H54 (cell line): ENCODE measurements at regions not wholly inside any gene's neighbourhood (a gene's known extent, or its start where the extent isn't known, plus 50 kb on each side); places are given as distances from the start of the nearest gene placed in this dataset.
A peak's percentile ranks its signal among the peaks of the same experiment; 100 is the strongest.
"Not testable (repeated sequence)": the region's sequence is repeated elsewhere in the genome, so short reads cannot be mapped to it uniquely, and the experiment has no call there.

ENCODE experiments used
- DNase-seq: peaks from one replicate; pipeline ENCODE4 v3.0.0; 2011; ENCODE audit warnings: low spot score, mixed read lengths; ENCODE audit not compliant: insufficient read length
- FAIRE-seq: peaks from 3 replicates; lab custom pipeline; 2011; peaks lifted over from hg19 to GRCh38; lab: Jason Lieb, UNC
- POLR2A ChIP-seq: IDR thresholded peaks from 2 replicates; pipeline ENCODE4 v1.6.1; 2011; ENCODE audit warnings: low read depth, mild to moderate bottlenecking, low read length

DNA sequence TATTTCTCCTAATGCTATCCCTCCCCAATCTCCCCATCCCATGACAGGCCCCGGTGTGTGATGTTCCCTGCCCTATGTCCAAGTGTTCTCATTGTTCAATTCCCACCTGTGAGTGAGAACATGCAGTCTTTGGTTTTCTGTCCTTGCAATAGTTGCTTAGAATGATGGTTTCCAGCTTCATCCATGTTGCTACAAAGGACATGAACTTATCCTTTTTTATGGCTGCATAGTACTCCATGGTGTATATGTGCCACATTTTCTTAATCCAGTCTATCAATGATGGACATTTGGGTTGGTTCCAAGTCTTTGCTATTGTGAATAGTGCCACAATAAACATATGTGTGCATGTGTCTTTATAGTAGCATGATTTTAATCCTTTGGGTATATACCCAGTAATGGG lies 51.3 kb upstream of the RIOK2 start:
- not testable (repeated sequence) for FAIRE-seq, DNase-seq

DNA sequence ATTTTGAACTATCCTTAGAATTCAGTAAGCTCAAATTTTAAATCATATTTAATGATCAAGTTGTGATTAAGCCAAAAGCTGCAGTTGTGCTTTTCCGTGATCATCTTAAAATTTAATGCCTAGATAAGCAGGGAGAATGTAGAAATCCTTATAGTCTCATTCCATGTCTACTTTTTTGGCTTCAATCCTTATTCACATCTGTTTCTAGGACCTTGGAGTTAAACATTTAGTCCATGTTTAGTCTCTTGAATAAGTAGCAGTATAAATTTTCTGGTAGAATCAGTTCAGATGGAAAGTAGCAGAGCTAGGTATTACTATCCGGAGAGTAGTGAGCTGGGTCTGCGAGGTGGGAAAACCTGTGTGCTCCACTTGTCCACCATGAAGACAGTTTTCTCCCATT lies 59.3 kb upstream of the RIOK2 start:
- FAIRE-seq (no peak), DNase-seq (no peak)

DNA sequence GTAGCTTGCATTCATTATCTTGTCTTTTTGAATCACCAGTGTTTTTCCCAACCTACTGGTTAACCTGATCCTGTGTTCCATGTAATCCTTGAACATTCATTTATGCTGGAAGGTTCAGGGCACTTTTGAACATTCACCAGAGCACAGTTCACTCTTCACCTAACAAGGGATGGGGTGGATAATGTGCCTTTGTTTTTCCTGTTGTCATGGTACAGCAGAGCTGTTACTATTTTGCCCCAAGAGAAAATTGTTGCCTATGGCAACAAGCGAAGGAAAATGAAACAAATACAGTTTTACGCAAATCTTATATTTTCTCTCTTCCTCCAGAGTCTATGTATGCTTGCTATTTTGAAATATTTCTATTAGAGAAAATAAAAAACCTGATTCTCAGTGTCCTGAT lies 60.3 kb upstream of the RIOK2 start:
- no peak for TF ChIP-seq POLR2A
- DNase-seq (no peak), FAIRE-seq (no peak)

More for the DNA sequence above, 59.3 kb upstream of the RIOK2 start:
- no peak for TF ChIP-seq POLR2A

DNA sequence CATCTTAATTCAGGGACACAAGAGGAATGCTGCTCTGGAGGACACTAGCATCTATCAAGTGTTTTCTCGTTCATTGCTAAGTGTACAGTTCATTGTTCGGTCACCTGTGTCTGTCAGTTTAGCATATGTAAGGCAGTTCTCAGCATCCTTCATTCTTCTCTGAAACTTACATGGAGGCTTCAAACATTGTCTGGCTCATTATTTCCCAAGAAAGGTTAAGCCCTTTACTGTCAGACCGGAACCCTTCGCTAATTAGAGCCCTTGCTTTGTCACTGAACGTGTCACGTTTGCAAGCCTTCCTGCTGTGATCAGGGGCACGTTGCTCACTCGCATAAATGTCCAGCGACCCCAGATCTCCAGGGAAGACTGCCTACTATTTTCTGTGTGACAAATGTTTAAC lies 62.3 kb upstream of the RIOK2 start:
- no peak for TF ChIP-seq POLR2A
- DNase-seq (no peak), FAIRE-seq (no peak)

DNA sequence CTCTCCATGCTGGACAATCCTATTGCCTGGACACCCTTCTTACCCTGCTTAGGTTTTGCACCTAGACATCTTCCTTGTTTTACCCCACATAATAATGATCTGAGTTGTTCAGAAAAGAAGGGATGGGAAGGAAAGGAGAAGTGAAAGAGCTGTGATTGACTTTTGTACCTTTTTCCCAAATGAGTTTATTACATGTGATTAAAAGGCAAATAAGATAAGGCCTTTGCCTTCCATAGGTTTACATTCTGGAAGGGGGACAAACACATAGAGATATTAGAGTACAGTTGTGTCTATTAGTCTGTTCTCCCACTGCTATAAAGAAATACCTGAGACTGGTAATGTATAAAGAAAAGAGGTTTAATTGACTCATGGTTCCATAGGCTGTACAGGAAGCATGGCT lies 67.1 kb upstream of the RIOK2 start:
- no peak for TF ChIP-seq POLR2A
- no peak for DNase-seq
- no peak for FAIRE-seq

DNA sequence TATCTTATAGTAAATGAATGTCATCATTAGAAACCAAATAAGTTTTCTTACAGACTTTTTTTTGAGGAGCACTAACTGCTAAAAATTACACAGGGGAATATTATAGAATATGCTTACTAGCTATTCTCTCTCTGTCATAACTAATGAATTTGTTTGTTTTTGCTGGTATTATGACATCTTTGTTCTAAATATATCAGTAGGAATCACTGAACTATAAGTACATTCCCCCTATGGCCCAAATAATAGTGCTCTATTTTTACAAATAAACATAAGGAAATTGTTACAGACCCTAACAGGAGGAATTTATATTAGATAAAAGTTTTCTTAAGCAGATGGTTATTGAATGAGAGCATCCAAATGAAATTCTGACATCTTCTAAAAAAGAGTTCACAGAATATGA lies 83.0 kb upstream of the RIOK2 start:
- FAIRE-seq (no peak), DNase-seq (no peak)
- no peak for TF ChIP-seq POLR2A

DNA sequence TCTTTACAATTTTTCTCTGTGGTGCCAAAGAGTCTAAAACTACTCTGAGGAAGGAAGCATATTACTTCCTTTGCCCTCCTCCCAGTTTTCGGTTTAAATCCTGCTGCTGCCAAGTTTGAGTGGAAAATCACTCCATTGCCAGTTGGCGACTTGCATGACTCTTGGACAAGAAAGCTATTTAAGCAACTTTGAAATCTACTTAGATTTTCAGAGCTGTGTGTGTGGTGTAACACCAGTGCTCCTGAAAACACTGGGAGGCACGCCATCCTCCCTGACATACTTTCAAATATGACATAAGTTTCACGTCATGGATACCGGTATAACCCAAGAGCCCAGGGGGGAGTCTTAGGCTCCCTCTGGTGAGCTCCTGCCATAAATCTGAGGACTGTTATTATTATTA lies 83.5 kb upstream of the RIOK2 start:
- DNase-seq (no peak), FAIRE-seq (no peak)
- no peak for TF ChIP-seq POLR2A

DNA sequence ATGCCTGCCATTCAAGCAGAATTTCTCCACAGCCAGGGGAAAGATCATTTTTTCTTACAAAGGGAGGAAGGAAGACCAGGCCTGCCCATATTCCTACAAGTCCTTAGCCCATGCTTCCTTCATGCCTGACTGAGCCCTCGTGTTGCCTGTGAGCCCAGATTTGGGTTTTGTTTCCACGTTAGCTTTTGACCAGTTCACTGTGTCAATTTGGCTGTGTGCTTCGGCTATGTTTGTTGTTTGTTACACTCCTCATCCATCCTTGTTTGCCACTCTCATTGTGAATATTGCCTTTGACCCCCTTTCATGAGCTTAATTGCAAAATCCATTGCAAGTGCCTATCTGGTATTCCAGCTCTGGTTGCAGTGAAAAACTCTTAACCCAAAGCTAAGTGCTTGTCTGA lies 84.7 kb upstream of the RIOK2 start:
- no peak for FAIRE-seq
- no peak for TF ChIP-seq POLR2A

DNA sequence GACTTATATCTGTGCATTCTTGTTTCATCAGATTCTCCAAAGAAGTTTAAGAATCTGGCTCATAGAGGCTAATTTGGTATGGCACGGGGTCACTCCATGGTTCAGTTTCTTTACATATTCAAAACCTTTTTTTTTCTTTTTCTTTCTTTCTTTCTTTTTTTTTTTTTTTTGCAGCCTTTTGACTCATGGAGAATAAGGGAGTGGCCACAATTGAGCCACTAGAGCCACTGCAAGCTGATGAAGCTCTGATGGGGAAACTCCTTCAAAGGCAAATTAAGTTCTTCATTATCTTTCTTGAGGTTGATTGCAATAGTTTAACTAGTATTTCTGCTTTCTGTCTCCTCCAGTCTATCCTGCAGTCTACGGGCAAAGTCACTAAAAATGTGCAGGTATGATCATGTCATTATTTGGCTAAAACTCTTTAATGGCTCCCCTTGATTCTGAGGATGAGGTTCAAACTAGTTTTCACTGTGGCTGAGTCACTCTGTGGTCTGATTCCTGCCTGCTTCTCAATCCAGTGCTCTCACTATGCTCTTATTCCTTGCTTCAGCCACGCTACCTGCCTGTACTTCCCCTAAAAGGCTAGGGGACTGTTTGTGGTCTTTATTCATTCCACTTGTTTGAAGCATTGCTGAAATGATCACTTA lies 93.5 kb upstream of the RIOK2 start:
- FAIRE-seq (no peak), DNase-seq (no peak)
- TF ChIP-seq POLR2A, result no peak

More for the DNA sequence above, 84.7 kb upstream of the RIOK2 start:
- no peak for DNase-seq

DNA sequence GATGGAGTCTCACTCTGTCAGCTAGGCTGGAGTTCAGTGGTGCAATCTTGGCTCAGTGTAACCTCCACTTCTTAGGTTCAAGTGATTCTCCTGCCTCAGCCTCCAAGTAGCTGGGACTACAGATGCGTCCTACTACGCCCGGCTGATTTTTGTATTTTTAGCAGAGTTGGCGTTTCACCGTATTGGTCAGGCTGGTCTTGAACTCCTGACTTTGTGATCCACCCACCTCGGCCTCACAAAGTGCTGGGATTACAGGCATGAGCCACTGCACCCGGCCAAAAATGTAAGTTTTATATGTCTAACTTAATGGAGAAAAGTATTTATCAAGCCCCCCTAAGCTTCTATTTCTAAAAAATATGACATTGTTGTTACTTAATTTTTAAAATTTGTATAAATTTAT lies 98.2 kb upstream of the RIOK2 start:
- no peak for DNase-seq

DNA sequence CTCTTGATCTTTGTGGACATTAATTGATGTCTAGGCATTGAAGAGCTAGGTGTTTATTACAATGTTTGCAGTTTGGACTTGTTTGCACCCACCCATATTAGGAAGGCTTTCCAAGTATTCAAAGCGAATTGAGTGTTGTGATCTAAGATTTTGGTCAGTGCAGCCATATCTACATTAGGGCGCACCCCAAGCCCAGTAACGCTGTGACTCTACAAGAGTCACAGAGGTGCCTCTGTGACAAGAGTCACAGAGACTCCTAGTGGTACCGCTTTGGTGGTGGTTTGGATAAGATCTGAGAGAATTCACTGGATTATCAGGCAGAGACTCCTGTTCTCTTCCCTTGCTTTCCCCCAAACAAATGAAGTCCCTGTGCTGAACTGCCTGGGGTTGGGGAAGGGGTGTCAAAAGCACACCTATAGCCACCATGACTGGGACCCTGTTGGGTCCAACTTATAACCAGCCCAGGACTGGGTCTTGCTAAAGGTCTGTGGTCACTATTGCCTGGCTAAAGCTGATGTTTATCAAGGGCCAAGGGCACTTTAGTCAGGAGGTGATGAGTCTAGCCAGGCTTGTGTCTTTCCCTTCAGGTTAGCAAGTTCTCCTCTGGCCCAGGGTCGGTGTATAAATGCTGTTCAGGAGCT lies 114.1 kb upstream of the RIOK2 start:
- TF ChIP-seq POLR2A, result no peak
- DNase-seq (peak; percentile 13), FAIRE-seq (peak; percentile 74)

More for the DNA sequence above, 98.2 kb upstream of the RIOK2 start:
- TF ChIP-seq POLR2A, result no peak
- no peak for FAIRE-seq

DNA sequence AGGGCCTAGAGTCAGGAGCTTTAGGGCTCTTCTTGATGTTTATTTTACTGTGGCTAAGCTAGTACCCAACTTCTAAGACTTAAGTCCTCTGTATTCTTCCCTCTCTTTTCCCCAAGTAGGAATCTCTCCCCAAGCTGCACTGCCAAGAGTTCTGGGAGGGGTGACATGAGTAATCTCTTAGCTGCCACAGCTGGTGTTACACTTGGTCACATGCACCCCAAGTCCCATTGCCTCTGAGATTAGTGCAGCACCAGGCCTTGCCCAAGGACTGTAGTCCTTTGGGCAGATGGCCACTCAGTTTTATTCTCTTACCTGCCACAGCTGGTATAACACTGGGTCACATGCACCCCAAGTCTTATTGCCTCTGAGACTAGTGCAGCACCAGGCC lies 114.7 kb upstream of the RIOK2 start:
- FAIRE-seq, result no peak
- DNase-seq, result no peak
- no peak for TF ChIP-seq POLR2A

DNA sequence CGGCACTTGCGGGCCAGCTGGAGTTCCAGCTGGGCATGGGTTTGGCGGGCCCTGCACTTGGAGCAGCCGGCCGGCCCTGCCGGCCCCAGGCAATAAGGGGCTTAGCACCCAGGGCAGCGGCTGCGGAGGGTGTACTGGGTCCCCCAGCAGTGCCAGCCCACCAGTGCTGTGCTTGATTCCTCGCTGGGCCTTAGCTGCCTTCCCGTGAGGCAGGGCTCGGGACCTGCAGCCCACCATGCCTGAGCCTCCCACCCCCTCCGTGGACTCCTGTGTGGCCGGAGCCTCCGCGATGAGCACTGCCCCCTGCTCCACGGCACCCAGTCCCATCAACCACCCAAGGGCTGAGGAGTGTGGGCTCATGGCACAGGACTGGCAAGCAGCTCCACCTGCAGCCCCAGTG lies 118.1 kb upstream of the RIOK2 start:
- not testable (repeated sequence) for DNase-seq, FAIRE-seq

DNA sequence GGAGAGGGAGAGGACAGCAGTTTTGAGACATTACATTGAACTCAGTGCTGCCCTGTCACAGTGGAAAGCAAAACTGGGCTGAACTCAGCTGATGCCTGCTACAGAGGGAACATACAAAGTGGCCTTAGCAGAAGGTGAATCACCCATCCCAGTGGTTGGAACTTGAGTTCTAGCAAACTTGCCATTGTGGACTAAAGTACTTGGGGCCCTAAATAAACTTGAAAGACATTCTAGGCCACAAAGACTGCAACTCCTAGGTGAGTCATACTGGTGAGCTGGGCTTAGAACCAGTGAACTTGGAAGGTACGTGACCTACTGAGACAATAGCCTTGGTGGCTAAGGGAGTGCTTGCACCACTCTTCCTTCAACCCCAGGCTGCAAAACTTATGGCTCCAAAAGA lies 155.7 kb upstream of the RIOK2 start:
- no peak for TF ChIP-seq POLR2A
- DNase-seq (no peak), FAIRE-seq (no peak)

DNA sequence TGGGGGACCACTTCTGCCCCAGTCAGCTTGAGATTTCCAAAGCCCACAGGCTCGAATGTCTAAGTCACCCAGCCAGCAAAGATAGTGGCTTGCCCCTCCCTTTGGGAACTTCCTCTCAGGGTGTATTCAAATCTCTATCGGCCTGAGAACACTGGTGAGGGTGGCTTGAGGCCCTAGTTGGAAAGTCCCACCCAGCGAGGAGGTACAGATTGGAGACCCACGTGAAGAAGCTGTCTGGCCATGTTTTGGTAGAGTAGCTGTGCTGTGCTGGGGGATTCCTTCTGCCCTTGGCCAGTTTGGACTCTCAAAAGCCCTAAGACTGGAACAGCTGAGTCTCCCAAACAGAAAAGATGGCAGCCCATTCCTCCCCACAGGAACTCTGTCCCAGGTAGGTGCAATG lies 172.7 kb upstream of the RIOK2 start:
- TF ChIP-seq POLR2A, result no peak
- no peak for FAIRE-seq
- DNase-seq, result no peak
